ENCODE measurements at regions not wholly inside any gene's neighbourhood (a gene's known extent, or its start where the extent isn't known, plus 50 kb on each side); places are given as distances from the start of the nearest gene placed in this dataset.

- no peaks in the 10 kb centered on the region for H3K4me1 Mint-ChIP-seq (ENCODE audit: low read depth, unreplicated experiment)
Observed at GRCh38 chr4:181249031-181249430, 994.2 kb upstream of the TENM3 start.

GRCh38 chr4:181254771-181255170, 988.4 kb upstream of the TENM3 start:
- Mint-ChIP-seq H3K9me3 (ENCODE audit: unreplicated experiment) (peaks cover 2% of the 10 kb centered on the region), H3K4me3 (ENCODE audit: unreplicated experiment) (no peak overlapping the region), H3K27me3 (ENCODE audit: low read depth, unreplicated experiment) (no peaks in the 10 kb centered on the region), H3K4me1 (ENCODE audit: low read depth, unreplicated experiment) (no peaks in the 10 kb centered on the region), H3K27ac (ENCODE audit: unreplicated experiment) (no peak overlapping the region), H3K36me3 (ENCODE audit: low read depth, unreplicated experiment) (no peaks in the 10 kb centered on the region)
- Histone ChIP-seq H3K9me3 (ENCODE audit: insufficient read depth, low read depth, low read length) (no peaks in the 10 kb centered on the region), H2AFZ (ENCODE audit: low read depth, low read length) (no peak overlapping the region), H4K20me1 (ENCODE audit: insufficient read depth, low read length) (no peaks in the 10 kb centered on the region), H3K4me2 (ENCODE audit: low read length) (no peak overlapping the region), H3K27me3 (ENCODE audit: insufficient read depth, low read length) (no peaks in the 10 kb centered on the region), H3K4me1 (ENCODE audit: insufficient read depth, low read length) (no peaks in the 10 kb centered on the region), H3K4me3 (ENCODE audit: insufficient read depth, low read depth, low read length) (no peak overlapping the region), H3K9ac (ENCODE audit: low read length) (no peak overlapping the region), H3K79me2 (ENCODE audit: insufficient read depth, low read length) (no peaks in the 10 kb centered on the region), H3K27ac (ENCODE audit: low read depth, low read length) (no peak overlapping the region), H3K36me3 (ENCODE audit: insufficient read depth, low read length) (no peaks in the 10 kb centered on the region)
- TF ChIP-seq CTCF (IDR thresholded peaks at IDR 0.05; ENCODE audit: insufficient read depth, low read depth, low read length): no peak
- no peak for TF ChIP-seq EZH2 (IDR thresholded peaks at IDR 0.05; ENCODE audit: insufficient read depth, low read length)
- FAIRE-seq: no peak
- no peak for DNase-seq (ENCODE audit: low read depth)

More at GRCh38 chr4:181249031-181249430, 994.2 kb upstream of the TENM3 start:
- Mint-ChIP-seq H3K4me3 (ENCODE audit: unreplicated experiment) (no peak overlapping the region), H3K36me3 (ENCODE audit: low read depth, unreplicated experiment) (no peaks in the 10 kb centered on the region), H3K27me3 (ENCODE audit: low read depth, unreplicated experiment) (no peaks in the 10 kb centered on the region), H3K9me3 (ENCODE audit: unreplicated experiment) (peaks cover 2% of the 10 kb centered on the region), H3K27ac (ENCODE audit: unreplicated experiment) (no peak overlapping the region)
- no peak for DNase-seq (ENCODE audit: low read depth)
- Histone ChIP-seq H3K4me3 (ENCODE audit: insufficient read depth, low read depth, low read length) (no peak overlapping the region), H3K9ac (ENCODE audit: low read length) (no peak overlapping the region), H3K4me2 (ENCODE audit: low read length) (no peak overlapping the region), H3K9me3 (ENCODE audit: insufficient read depth, low read depth, low read length) (no peaks in the 10 kb centered on the region), H3K27me3 (ENCODE audit: insufficient read depth, low read length) (no peaks in the 10 kb centered on the region), H2AFZ (ENCODE audit: low read depth, low read length) (no peak overlapping the region), H3K4me1 (ENCODE audit: insufficient read depth, low read length) (no peaks in the 10 kb centered on the region), H4K20me1 (ENCODE audit: insufficient read depth, low read length) (no peaks in the 10 kb centered on the region), H3K36me3 (ENCODE audit: insufficient read depth, low read length) (no peaks in the 10 kb centered on the region), H3K27ac (ENCODE audit: low read depth, low read length) (no peak overlapping the region), H3K79me2 (ENCODE audit: insufficient read depth, low read length) (no peaks in the 10 kb centered on the region)
- FAIRE-seq: no peak
- TF ChIP-seq CTCF (IDR thresholded peaks at IDR 0.05; ENCODE audit: insufficient read depth, low read depth, low read length) (no peak), EZH2 (IDR thresholded peaks at IDR 0.05; ENCODE audit: insufficient read depth, low read length) (no peak)

- H3K27ac ChIP-seq (ENCODE audit: low read depth, low read length): no peak overlapping the region
- Mint-ChIP-seq H3K27me3 (ENCODE audit: low read depth, unreplicated experiment) (no peaks in the 10 kb centered on the region), H3K4me3 (ENCODE audit: unreplicated experiment) (no peak overlapping the region), H3K27ac (ENCODE audit: unreplicated experiment) (no peak overlapping the region), H3K4me1 (ENCODE audit: low read depth, unreplicated experiment) (no peaks in the 10 kb centered on the region), H3K9me3 (ENCODE audit: unreplicated experiment) (no peaks in the 10 kb centered on the region), H3K36me3 (ENCODE audit: low read depth, unreplicated experiment) (no peaks in the 10 kb centered on the region)
- no peaks in the 10 kb centered on the region for H3K79me2 ChIP-seq (ENCODE audit: insufficient read depth, low read length)
- H3K4me3 ChIP-seq (ENCODE audit: insufficient read depth, low read depth, low read length): no peak overlapping the region
- H4K20me1 ChIP-seq (ENCODE audit: insufficient read depth, low read length): no peaks in the 10 kb centered on the region
- no peak for DNase-seq (ENCODE audit: low read depth)
- H3K36me3 ChIP-seq (ENCODE audit: insufficient read depth, low read length): no peaks in the 10 kb centered on the region
- no peaks in the 10 kb centered on the region for H3K4me1 ChIP-seq (ENCODE audit: insufficient read depth, low read length)
- no peaks in the 10 kb centered on the region for H3K9me3 ChIP-seq (ENCODE audit: insufficient read depth, low read depth, low read length)
- no peaks in the 10 kb centered on the region for H3K27me3 ChIP-seq (ENCODE audit: insufficient read depth, low read length)
- H3K9ac ChIP-seq (ENCODE audit: low read length): no peak overlapping the region
- no peak for TF ChIP-seq EZH2 (IDR thresholded peaks at IDR 0.05; ENCODE audit: insufficient read depth, low read length)
- TF ChIP-seq CTCF (IDR thresholded peaks at IDR 0.05; ENCODE audit: insufficient read depth, low read depth, low read length): no peak
- no peak overlapping the region for H2AFZ ChIP-seq (ENCODE audit: low read depth, low read length)
- FAIRE-seq: no peak
- no peak overlapping the region for H3K4me2 ChIP-seq (ENCODE audit: low read length)
Observed at GRCh38 chr4:181258569-181258968, 984.6 kb upstream of the TENM3 start.
